Lower leg skin (tissue), 4 donors: ENCODE measurements at regions not wholly inside any gene's neighbourhood (a gene's known extent, or its start where the extent isn't known, plus 50 kb on each side); places are given as distances from the start of the nearest gene placed in this dataset.

Source experiments
- DNase-seq, 2 donors: peaks; one replicate each; pipeline ENCODE4 v3.0.0-alpha.2; 2019; ENCODE audit warnings: low spot score in 2 of 2
- H3K4me3 ChIP-seq: fragments of 200-600 bp; sonication (generic); 2 replicates; pipeline ENCODE4 v1.5.1; 2017; ENCODE audit warnings: mild to moderate bottlenecking, low read depth; ENCODE audit not compliant: poor library complexity, severe bottlenecking
- POLR2A ChIP-seq, 2 donors: fragments of 450-650 bp; IDR thresholded peaks; one replicate each; pipeline ENCODE4 v1.6.1; 2016 to 2017; ENCODE audit warnings: antibody characterized with exemption in 2 of 2, mild to moderate bottlenecking in 1 of 2, moderate library complexity in 1 of 2
- WGBS, 2 donors: methylation state at CpG; one replicate each; pipeline ENCODE4 v1.1.5; 2018; 5-methylcytosine and 5-hydroxymethylcytosine counted together
- intact Hi-C: fragments of 100-400 bp; cut with DNase I; formaldehyde crosslinking; loops from one replicate; pipeline ENCODE4 v1.15.0; 2023; ENCODE audit warnings: low total_unique reads
- TF ChIP-seq, protein P1 (sequence below), 3 donors: fragments of 450-650 bp; IDR thresholded peaks; one replicate each; pipeline ENCODE4 v1.5.1; 2016; ENCODE audit warnings: antibody characterized with exemption in 3 of 3, mild to moderate bottlenecking in 3 of 3, moderate library complexity in 2 of 3

DNA sequence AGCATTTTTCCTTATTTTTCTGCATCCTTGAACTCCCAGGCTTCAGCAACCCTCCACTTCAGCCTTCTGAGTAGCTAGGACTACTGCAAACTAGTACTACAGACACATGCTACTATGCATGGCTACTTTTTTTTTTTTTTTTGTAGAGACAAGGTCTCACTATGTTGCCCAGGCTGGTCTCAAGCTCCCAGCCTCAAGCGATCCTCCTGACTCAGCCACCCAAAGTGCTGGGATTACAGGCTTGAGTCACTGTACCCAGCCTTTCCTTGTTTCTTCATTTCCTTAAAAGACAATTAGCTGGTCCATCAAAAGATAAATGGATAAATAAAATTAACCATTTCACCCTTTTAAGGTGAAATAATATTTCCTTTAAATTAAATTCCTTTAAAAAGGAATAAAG lies 205.8 kb downstream of the SPTSSA start:
- no peak overlapping the region for H3K4me3 ChIP-seq
- intact Hi-C loops = no loop called here
- no peak for TF ChIP-seq POLR2A (IDR thresholded peaks at IDR 0.05)
- TF ChIP-seq, protein P1, sequence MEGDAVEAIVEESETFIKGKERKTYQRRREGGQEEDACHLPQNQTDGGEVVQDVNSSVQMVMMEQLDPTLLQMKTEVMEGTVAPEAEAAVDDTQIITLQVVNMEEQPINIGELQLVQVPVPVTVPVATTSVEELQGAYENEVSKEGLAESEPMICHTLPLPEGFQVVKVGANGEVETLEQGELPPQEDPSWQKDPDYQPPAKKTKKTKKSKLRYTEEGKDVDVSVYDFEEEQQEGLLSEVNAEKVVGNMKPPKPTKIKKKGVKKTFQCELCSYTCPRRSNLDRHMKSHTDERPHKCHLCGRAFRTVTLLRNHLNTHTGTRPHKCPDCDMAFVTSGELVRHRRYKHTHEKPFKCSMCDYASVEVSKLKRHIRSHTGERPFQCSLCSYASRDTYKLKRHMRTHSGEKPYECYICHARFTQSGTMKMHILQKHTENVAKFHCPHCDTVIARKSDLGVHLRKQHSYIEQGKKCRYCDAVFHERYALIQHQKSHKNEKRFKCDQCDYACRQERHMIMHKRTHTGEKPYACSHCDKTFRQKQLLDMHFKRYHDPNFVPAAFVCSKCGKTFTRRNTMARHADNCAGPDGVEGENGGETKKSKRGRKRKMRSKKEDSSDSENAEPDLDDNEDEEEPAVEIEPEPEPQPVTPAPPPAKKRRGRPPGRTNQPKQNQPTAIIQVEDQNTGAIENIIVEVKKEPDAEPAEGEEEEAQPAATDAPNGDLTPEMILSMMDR (IDR thresholded peaks at IDR 0.05) = no peak
- 90 to 94% methylated on average over 1 of the region's 1 CpG for WGBS, 2 donors
- no peak for DNase-seq

GRCh38 chr14:34254571-34254970 lies 207.5 kb downstream of the SPTSSA start:
- DNase-seq = no peak
- 44 to 60% methylated on average over 5 of the region's 5 CpGs for WGBS, 2 donors
- no peak overlapping the region for H3K4me3 ChIP-seq
- TF ChIP-seq POLR2A (IDR thresholded peaks at IDR 0.05) = no peak
- TF ChIP-seq, protein P1 (IDR thresholded peaks at IDR 0.05) = no peak
- intact Hi-C loops = no loop called here

GRCh38 chr14:34254031-34254430 lies 208.0 kb downstream of the SPTSSA start:
- intact Hi-C loops = no loop called here
- 67 to 78% methylated on average over 1 of the region's 1 CpG for WGBS, 2 donors
- TF ChIP-seq, protein P1 (IDR thresholded peaks at IDR 0.05) = no peak
- TF ChIP-seq POLR2A (IDR thresholded peaks at IDR 0.05) = no peak
- no peak overlapping the region for H3K4me3 ChIP-seq
- DNase-seq = no peak

- 56 to 65% methylated on average over 2 of the region's 2 CpGs for WGBS, 2 donors
- H3K4me3 ChIP-seq = no peak overlapping the region
- DNase-seq = no peak
- TF ChIP-seq, protein P1 (IDR thresholded peaks at IDR 0.05) = no peak
- TF ChIP-seq POLR2A (IDR thresholded peaks at IDR 0.05) = no peak
- intact Hi-C loops = no loop called here
Measured at GRCh38 chr14:34252227-34252626, 209.8 kb downstream of the SPTSSA start.

- 63 to 67% methylated on average over 6 of the region's 6 CpGs for WGBS, 2 donors
- TF ChIP-seq POLR2A (IDR thresholded peaks at IDR 0.05) = no peak
- TF ChIP-seq, protein P1 (IDR thresholded peaks at IDR 0.05) = no peak
- no peak overlapping the region for H3K4me3 ChIP-seq
- intact Hi-C loops = no loop called here
- DNase-seq = no peak
Measured at GRCh38 chr14:34251662-34252061, 210.4 kb downstream of the SPTSSA start.

DNA sequence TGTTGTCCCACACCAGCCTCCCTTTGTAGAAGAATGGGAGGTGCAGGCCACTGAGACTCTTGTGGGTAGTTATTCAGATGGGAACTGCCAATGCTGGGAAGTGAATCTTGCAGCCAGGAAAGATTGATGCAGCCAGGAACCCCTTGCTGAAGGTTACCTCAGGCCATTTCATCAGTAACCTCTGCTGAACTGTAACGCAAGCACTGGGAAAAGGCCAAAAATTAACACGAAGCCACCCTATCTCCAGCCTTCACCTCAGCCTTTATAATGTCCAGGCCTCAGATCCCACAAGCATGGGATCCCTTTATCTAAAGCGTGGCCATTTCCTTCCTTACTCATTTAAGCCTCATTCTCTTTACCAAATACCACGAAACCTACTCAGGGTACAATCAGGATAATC lies 211.1 kb downstream of the SPTSSA start:
- WGBS, 2 donors = 60 to 83% methylated on average over 4 of the region's 4 CpGs
- intact Hi-C loops = no loop called here
- TF ChIP-seq, protein P1 (IDR thresholded peaks at IDR 0.05) = no peak
- TF ChIP-seq POLR2A (IDR thresholded peaks at IDR 0.05) = no peak
- DNase-seq = no peak
- H3K4me3 ChIP-seq = no peak overlapping the region
